A673 (cell line): ENCODE measurements at regions not wholly inside any gene's neighbourhood (a gene's known extent, or its start where the extent isn't known, plus 50 kb on each side); places are given as distances from the start of the nearest gene placed in this dataset.
A peak's percentile ranks its signal among the peaks of the same experiment; 100 is the strongest.

Experiments used
- BruUV-seq: library from RNA; stranded (reverse); fragments of 400-500 nt; replicated peaks from 2 replicates; lab custom pipeline; 2021; lab: Mats Ljungman, UMichigan
- CTCF ChIA-PET: fragments of 300-600 bp; sonication (Branson Sonifier 250); formaldehyde crosslinking; loops from one replicate; lab custom pipeline; 2022; ENCODE audit warnings: antibody characterized with exemption; lab: Charles Lee
- POLR2A ChIA-PET: fragments of 300-600 bp; sonication (Branson Sonifier 250); formaldehyde crosslinking; loops from one replicate; lab custom pipeline; 2022; ENCODE audit warnings: antibody characterized with exemption; ENCODE audit not compliant: low non-redundant PET; lab: Charles Lee
- DNase-seq: peaks from one replicate; pipeline ENCODE4 v3.0.0-alpha.2; 2015; ENCODE audit warnings: low spot score
- H3K27ac ChIP-seq: fragments of 200-600 bp; sonication (generic); 2 replicates; pipeline ENCODE4 v1.5.1; 2016; ENCODE audit warnings: mixed run types, low read depth, mild to moderate bottlenecking, mixed read lengths, antibody characterized with exemption, low read length; ENCODE audit not compliant: poor library complexity, severe bottlenecking
- H3K27me3 ChIP-seq: fragments of 200-600 bp; sonication (generic); replicated peaks from 2 replicates; pipeline ENCODE4 v1.6.1; 2017; ENCODE audit warnings: mixed run types, low read depth, mild to moderate bottlenecking, mixed read lengths, antibody characterized with exemption, low read length; ENCODE audit not compliant: insufficient read depth, poor library complexity
- H3K36me3 ChIP-seq: fragments of 200-600 bp; sonication (generic); 2 replicates; pipeline ENCODE4 v1.6.1; 2016; ENCODE audit warnings: mixed run types, mild to moderate bottlenecking, mixed read lengths, antibody characterized with exemption, low read length; ENCODE audit not compliant: insufficient read depth, poor library complexity, severe bottlenecking
- H3K4me1 ChIP-seq: fragments of 200-600 bp; sonication (generic); 2 replicates; pipeline ENCODE4 v1.6.1; 2017; ENCODE audit warnings: mixed run types, mild to moderate bottlenecking, mixed read lengths, antibody characterized with exemption, low read length; ENCODE audit not compliant: insufficient read depth, poor library complexity, severe bottlenecking
- H3K4me3 ChIP-seq: fragments of 200-600 bp; sonication (generic); 2 replicates; pipeline ENCODE4 v1.5.1; 2016; ENCODE audit warnings: low read depth, mixed run types, mild to moderate bottlenecking, mixed read lengths, low read length; ENCODE audit not compliant: poor library complexity, severe bottlenecking
- H3K9me3 ChIP-seq: fragments of 200-600 bp; sonication (generic); 2 replicates; pipeline ENCODE4 v1.6.1; 2016; ENCODE audit warnings: mixed run types, low read depth, mild to moderate bottlenecking, mixed read lengths, antibody characterized with exemption, low read length; ENCODE audit not compliant: poor library complexity, severe bottlenecking
- CTCF ChIP-seq: fragments of 300-800, 200-600 bp; sonication (generic); conservative IDR thresholded peaks from 2 replicates; pipeline ENCODE4 v1.5.1; 2017; ENCODE audit warnings: low read depth, mild to moderate bottlenecking, antibody characterized with exemption, low read length, moderate library complexity, mixed read lengths
- EZH2 ChIP-seq: fragments of 200-600 bp; sonication (generic); IDR thresholded peaks from 2 replicates; pipeline ENCODE4 v1.6.1; 2017; ENCODE audit warnings: borderline replicate concordance, low read depth, mild to moderate bottlenecking, mixed read lengths, antibody characterized with exemption, low read length; ENCODE audit not compliant: poor library complexity, severe bottlenecking
- intact Hi-C: fragments of 100-400 bp; cut with micrococcal nuclease; formaldehyde crosslinking; loops from one replicate; pipeline ENCODE4 v1.10.0; 2022; ENCODE audit not compliant: unreplicated experiment

GRCh38 chrX:7711167-7711566, 131.8 kb upstream of the VCX start:
- Histone ChIP-seq H3K27ac (no peak overlapping the region), H3K4me1 (no peaks in the 10 kb centered on the region), H3K4me3 (no peak overlapping the region), H3K9me3 (no peaks in the 10 kb centered on the region), H3K27me3 (no peaks in the 10 kb centered on the region), H3K36me3 (no peaks in the 10 kb centered on the region)
- ChIA-PET CTCF (no interaction called here), POLR2A (no interaction called here)
- no peak for DNase-seq
- intact Hi-C loops = loop anchor here (10.0 kb wide), 1 partner anchor 214 kb away; the partner anchor contains the start of gene PNPLA4
- TF ChIP-seq CTCF (no peak), EZH2 (no peak)
- BruUV-seq = no TSS peak

GRCh38 chrX:7709845-7710244, 133.1 kb upstream of the VCX start:
- DNase-seq = peak; percentile 41
- Histone ChIP-seq H3K4me3 (no peak overlapping the region), H3K27ac (no peak overlapping the region), H3K36me3 (no peaks in the 10 kb centered on the region), H3K9me3 (no peaks in the 10 kb centered on the region), H3K27me3 (no peaks in the 10 kb centered on the region), H3K4me1 (no peaks in the 10 kb centered on the region)
- CTCF ChIA-PET = no interaction called here
- TF ChIP-seq EZH2 = no peak
- TF ChIP-seq CTCF = no peak
- no TSS peak for BruUV-seq
- POLR2A ChIA-PET = no interaction called here
- intact Hi-C loops = loop anchor here (10.0 kb wide), 1 partner anchor 215 kb away; the partner anchor contains the start of gene PNPLA4

- DNase-seq = peak; percentile 9
- BruUV-seq = no TSS peak
- ChIA-PET CTCF (no interaction called here), POLR2A (no interaction called here)
- H3K4me1 ChIP-seq = no peaks in the 10 kb centered on the region
- H3K27me3 ChIP-seq = no peaks in the 10 kb centered on the region
- no peak for TF ChIP-seq EZH2
- peak; percentile 40 for TF ChIP-seq CTCF
- no peak overlapping the region for H3K4me3 ChIP-seq
- H3K9me3 ChIP-seq = no peaks in the 10 kb centered on the region
- H3K27ac ChIP-seq = no peak overlapping the region
- intact Hi-C loops = no loop called here
- H3K36me3 ChIP-seq = no peaks in the 10 kb centered on the region
Observed at GRCh38 chrX:7706032-7706431, 136.9 kb upstream of the VCX start.
